ENCODE measurements at regions not wholly inside any gene's neighbourhood (a gene's known extent, or its start where the extent isn't known, plus 50 kb on each side); places are given as distances from the start of the nearest gene placed in this dataset.

GRCh38 chr7:49579408-49579807 is 194.0 kb upstream of the VWC2 start:
- H3K27me3 ChIP-seq (ENCODE audit: control insufficient read depth, insufficient read depth, low read length): no peaks in the 10 kb centered on the region
- TF ChIP-seq CHD1 (IDR thresholded peaks at IDR 0.05; ENCODE audit: low read depth, low read length): no peak
- no peak for TF ChIP-seq ELK1 (IDR thresholded peaks at IDR 0.05; ENCODE audit: borderline replicate concordance, low read depth, low read length)
- no peak for TF ChIP-seq RFX5 (IDR thresholded peaks at IDR 0.05; ENCODE audit: low read depth, low read length)
- TF ChIP-seq MXI1 (IDR thresholded peaks at IDR 0.05; ENCODE audit: borderline replicate concordance, low read depth, low read length): no peak
- TF ChIP-seq NFE2L2 (IDR thresholded peaks at IDR 0.05; ENCODE audit: low read depth, low read length): no peak
- TF ChIP-seq RAD21 (IDR thresholded peaks at IDR 0.05; ENCODE audit: low read length): no peak
- TF ChIP-seq, protein P1, sequence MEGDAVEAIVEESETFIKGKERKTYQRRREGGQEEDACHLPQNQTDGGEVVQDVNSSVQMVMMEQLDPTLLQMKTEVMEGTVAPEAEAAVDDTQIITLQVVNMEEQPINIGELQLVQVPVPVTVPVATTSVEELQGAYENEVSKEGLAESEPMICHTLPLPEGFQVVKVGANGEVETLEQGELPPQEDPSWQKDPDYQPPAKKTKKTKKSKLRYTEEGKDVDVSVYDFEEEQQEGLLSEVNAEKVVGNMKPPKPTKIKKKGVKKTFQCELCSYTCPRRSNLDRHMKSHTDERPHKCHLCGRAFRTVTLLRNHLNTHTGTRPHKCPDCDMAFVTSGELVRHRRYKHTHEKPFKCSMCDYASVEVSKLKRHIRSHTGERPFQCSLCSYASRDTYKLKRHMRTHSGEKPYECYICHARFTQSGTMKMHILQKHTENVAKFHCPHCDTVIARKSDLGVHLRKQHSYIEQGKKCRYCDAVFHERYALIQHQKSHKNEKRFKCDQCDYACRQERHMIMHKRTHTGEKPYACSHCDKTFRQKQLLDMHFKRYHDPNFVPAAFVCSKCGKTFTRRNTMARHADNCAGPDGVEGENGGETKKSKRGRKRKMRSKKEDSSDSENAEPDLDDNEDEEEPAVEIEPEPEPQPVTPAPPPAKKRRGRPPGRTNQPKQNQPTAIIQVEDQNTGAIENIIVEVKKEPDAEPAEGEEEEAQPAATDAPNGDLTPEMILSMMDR (conservative IDR thresholded peaks at IDR 0.05; ENCODE audit: low read depth, low read length): no peak
- TF ChIP-seq MAFK (IDR thresholded peaks at IDR 0.05; ENCODE audit: low read depth, low read length): no peak
- no peak for TF ChIP-seq CEBPB (IDR thresholded peaks at IDR 0.05; ENCODE audit: low read depth, low read length)
- TF ChIP-seq BHLHE40 (IDR thresholded peaks at IDR 0.05; ENCODE audit: low read depth, low read length): no peak
- no peak for TF ChIP-seq FOS (IDR thresholded peaks at IDR 0.05; ENCODE audit: low read depth, low read length)
- no peak for TF ChIP-seq USF2 (IDR thresholded peaks at IDR 0.05; ENCODE audit: low read depth, low read length)
- TF ChIP-seq MAZ (IDR thresholded peaks at IDR 0.05; ENCODE audit: borderline replicate concordance, low read depth, low read length): no peak
- no peak for TF ChIP-seq RCOR1 (IDR thresholded peaks at IDR 0.05; ENCODE audit: insufficient replicate concordance, low read length)
- TF ChIP-seq POLR2A (IDR thresholded peaks at IDR 0.05; ENCODE audit: low read depth, low read length): no peak
- TF ChIP-seq SMC3 (IDR thresholded peaks at IDR 0.05; ENCODE audit: low read depth, low read length): no peak
- no peak overlapping the region for H3K14ac ChIP-seq (replicated peaks; ENCODE audit: low read depth, low read length)
- H3K9me3 ChIP-seq (ENCODE audit: control insufficient read depth, insufficient read depth, low read length): peaks cover 11% of the 10 kb centered on the region; the same call in 1 of the 2 replicates
- no peak for ATAC-seq (ENCODE audit: low read depth)
- no peaks in the 10 kb centered on the region for H3K79me1 ChIP-seq (ENCODE audit: low read depth in 1 of 2, low read length in 2 of 2)
- DNase-seq: no peak
- no peak overlapping the region for H2AK5ac ChIP-seq (ENCODE audit: low read depth, low read length)
- H4K91ac ChIP-seq (ENCODE audit: insufficient read depth, low read depth, low read length): no peak overlapping the region
- no peak overlapping the region for H2BK120ac ChIP-seq (ENCODE audit: low read depth, low read length)
- H3K9ac ChIP-seq (ENCODE audit: low read depth, low read length): no peak overlapping the region
- no peak overlapping the region for H2BK5ac ChIP-seq (ENCODE audit: low read depth, low read length, poor library complexity, severe bottlenecking)
- no peak overlapping the region for H3K23ac ChIP-seq (ENCODE audit: low read depth, low read length)
- H3K27ac ChIP-seq (ENCODE audit: insufficient read depth, low read length): no peak overlapping the region
- H3K36me3 ChIP-seq (ENCODE audit: control insufficient read depth, insufficient read depth, low read length): no peaks in the 10 kb centered on the region
- H2AFZ ChIP-seq (replicated peaks; ENCODE audit: low read length, poor library complexity): no peak overlapping the region
- no peak overlapping the region for H3K4me3 ChIP-seq (ENCODE audit: insufficient read depth, low read depth, low read length)
- in situ Hi-C loops (cut with MboI; ENCODE audit: low sequenced_read_pairs): no loop called here
- H3K9me1 ChIP-seq (ENCODE audit: insufficient read depth, low read length): no peaks in the 10 kb centered on the region
- no peak overlapping the region for H3K18ac ChIP-seq (ENCODE audit: low read depth, low read length)
- no peak overlapping the region for H2AK9ac ChIP-seq (replicated peaks; ENCODE audit: low read depth, low read length, poor library complexity)
- ChIA-PET POLR2A (ENCODE audit: unreplicated experiment) (no interaction called here), CTCF (no interaction called here)
- no peaks in the 10 kb centered on the region for H4K20me1 ChIP-seq (ENCODE audit: insufficient read depth, low read length)
- H3K4me2 ChIP-seq (ENCODE audit: low read depth, low read length): no peak overlapping the region
- H4K8ac ChIP-seq (ENCODE audit: low read depth in 2 of 2, low read length in 2 of 2): no peak overlapping the region
- no TSS peak for BruUV-seq (replicated peaks)
- H4K5ac ChIP-seq (ENCODE audit: low read depth, low read length): no peak overlapping the region
- intact Hi-C loops (cut with micrococcal nuclease): no loop called here
- no peaks in the 10 kb centered on the region for H3K4me1 ChIP-seq (ENCODE audit: control insufficient read depth, insufficient read depth, low read length)
- WGBS, 2 experiments (ENCODE audit: extremely low coverage in 2 of 2, insufficient read length in 1 of 2): no CpG with 5 or more reads among the region's 13 CpGs
- no peak overlapping the region for H2BK15ac ChIP-seq (ENCODE audit: low read depth, low read length)
- no peak overlapping the region for H3K4ac ChIP-seq (ENCODE audit: low read depth, low read length)
- dilution Hi-C loops (cut with HindIII; ENCODE audit: low sequenced_read_pairs, unreplicated experiment): no loop called here
- H3K56ac ChIP-seq (ENCODE audit: extremely low read depth, insufficient read depth, low read length): no peak overlapping the region
- no peak overlapping the region for H2BK20ac ChIP-seq (ENCODE audit: low read depth, low read length)

Measured in IMR-90 (cell line).